DMS153 (cell line): ENCODE measurements at regions not wholly inside any gene's neighbourhood (a gene's known extent, or its start where the extent isn't known, plus 50 kb on each side); places are given as distances from the start of the nearest gene placed in this dataset.

Experiments used
- DNase-seq: peaks from one replicate; lab custom pipeline; 2025; lab: John Stamatoyannopoulos, UW

GRCh38 chr2:9082158-9082557, 78.7 kb upstream of the MBOAT2 start:
- DNase-seq, result no peak

- DNase-seq, result no peak
These were observed 78.3 kb upstream of the MBOAT2 start for GRCh38 chr2:9081750-9082149.

DNA sequence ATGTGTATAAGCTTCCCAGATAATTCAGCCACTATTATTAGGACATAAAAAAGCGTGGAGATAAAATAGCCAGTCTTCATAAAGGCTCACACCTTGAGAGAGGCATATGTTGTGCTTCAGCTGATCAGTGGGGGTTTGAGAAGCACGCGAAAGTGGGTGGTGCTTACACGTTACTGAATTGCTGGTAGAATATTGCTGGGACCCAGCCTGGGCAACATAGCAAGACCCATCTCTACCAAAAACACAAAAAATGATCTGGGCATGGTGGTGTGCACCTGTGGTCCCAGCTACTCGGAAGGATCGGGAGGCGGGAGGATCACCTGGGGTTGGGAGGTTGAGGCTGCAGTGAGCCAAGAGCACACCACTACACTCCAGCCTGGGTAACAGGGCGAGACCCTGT, 74.9 kb upstream of the MBOAT2 start:
- DNase-seq, result no peak

DNA sequence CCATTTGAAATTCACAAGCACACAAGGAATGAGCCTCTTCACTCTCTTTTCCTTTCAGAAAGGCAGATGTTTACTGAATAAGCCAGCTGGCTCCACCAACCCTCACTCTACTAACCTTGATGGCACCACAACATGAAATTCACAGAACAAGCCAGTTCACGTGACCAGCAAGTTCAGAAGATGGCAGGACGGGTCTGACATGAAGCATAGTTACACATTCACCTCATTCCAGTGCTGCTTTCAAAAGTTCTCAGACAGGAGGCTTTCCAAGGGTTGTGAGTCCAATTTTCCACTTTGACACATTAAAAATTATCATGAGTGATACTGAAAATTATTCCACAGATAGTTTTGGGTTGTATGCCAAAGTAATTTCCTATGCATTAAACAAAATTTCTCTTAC, 74.2 kb upstream of the MBOAT2 start:
- DNase-seq, result no peak

GRCh38 chr2:9076755-9077154, 73.3 kb upstream of the MBOAT2 start:
- DNase-seq, result no peak

- no peak for DNase-seq
These were observed 72.7 kb upstream of the MBOAT2 start for GRCh38 chr2:9076210-9076609.

- DNase-seq, result peak; percentile 69
These were observed 71.4 kb upstream of the MBOAT2 start for GRCh38 chr2:9074930-9075329.

DNA sequence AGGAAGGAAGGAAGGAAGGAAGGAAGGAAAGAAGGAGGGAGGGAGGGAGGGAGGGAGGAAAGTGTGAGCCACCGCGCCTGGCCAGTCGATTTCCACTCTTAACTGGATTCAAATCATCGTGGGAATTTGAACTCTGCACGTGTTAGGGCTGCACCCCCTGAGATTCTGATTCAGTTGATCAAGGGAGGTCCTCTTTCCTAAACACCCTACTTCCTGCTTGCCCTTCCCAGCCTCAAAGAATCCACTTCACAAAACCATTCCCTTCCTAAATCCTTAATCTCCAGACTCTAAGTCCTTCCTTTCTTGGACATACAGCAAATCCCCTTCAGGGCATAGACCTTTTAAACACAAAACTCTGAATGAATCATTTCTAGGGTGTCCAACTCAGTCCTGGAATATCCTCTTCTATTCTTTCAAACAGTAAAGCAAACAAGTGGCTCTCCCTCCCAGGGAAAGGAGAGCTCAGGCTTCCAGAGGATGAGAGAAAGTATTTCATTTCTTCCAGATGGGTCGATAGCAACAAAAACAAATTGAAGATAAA, 68.2 kb upstream of the MBOAT2 start:
- no peak for DNase-seq

GRCh38 chr2:9071032-9071431, 67.5 kb upstream of the MBOAT2 start:
- no peak for DNase-seq

- DNase-seq, result no peak
These were observed 66.1 kb upstream of the MBOAT2 start for GRCh38 chr2:9069543-9069942.

DNA sequence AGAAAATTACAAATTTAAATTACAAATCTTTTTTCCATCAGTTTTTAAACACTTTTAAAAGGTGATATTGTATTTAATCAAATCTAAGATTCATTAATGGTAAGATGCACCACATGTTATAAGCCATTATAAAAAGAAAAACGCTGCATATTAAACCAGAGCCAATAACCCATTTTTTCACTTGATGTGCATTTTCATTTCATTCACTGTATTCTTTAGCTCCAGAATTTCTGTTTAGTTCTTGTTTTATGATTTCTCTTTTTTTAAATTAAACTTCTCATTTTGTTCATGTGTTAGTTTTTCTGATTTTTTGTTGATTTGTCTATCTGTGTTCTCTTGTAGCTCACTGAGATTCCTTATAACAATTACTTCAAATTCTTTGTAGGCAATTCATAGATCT, 62.4 kb upstream of the MBOAT2 start:
- no peak for DNase-seq

DNA sequence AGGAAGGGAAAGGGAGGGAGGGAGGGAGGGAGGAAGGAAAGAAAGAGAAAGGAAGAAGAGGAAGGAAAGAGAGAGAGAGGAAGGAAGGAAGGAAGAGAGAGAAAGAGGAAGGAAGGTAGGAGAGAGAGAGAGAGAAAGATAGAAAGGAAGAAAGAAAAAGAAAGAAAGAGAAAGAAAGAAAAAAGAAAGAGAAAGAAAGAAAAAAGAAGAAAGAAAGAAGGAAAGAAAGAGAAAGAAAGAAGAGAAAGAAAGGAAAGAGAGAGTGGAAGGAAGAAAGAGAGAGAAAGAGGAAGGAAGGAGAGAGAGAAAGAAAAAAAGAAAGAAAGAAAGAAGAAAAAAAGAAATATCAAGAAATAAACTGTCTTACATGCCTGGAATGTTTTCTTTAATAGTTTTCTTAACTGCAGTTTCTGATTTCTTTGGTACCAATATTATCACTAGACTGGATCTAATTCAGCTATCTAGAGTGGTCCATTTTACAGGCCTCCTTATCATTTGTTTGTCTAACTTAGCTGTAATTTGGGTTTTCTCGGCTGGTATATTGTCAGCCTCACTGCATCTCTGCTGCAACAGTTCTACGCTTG, 59.6 kb upstream of the MBOAT2 start:
- no peak for DNase-seq

DNA sequence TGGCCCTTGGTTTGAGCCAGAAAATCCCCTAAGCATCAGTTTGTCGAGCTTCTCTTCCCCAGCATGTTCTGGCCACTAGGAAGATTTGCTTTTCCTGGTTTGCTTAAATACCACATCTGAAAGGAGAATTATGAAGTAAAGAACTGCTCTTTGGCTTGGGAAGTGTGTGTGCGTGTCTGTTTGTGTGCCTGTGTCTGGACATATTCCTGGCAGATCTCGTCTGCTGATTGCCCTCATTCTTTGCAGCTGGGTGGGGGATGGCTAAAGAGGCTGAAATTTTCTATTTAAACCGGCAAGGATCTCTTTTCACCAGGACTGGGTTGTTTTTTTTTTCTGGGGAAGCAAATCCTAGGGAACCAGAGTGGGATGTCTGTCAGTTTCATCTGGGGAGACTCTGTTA, 57.3 kb upstream of the MBOAT2 start:
- no peak for DNase-seq

GRCh38 chr2:9057939-9058761, 54.7 kb upstream of the MBOAT2 start:
- DNase-seq, result no peak

DNA sequence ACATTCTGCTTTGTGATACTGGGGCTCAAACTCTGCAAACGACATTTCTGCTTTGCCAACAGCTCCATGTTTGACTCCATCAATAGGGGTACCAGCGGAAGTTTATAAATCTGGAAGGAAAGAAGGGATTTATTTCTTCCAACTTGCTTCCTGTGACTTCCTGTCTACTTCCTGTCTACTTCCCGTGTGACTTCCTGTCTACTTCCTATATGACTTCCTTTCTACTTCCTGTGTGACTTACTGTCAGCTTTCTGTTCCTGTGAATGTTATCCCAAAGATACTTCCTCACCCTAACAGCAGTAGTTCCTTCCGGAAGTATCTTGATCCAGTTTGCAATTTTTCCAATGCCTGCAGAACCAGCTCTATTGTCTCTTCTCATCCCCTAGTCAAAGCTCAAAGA, 52.0 kb upstream of the MBOAT2 start:
- DNase-seq, result no peak

DNA sequence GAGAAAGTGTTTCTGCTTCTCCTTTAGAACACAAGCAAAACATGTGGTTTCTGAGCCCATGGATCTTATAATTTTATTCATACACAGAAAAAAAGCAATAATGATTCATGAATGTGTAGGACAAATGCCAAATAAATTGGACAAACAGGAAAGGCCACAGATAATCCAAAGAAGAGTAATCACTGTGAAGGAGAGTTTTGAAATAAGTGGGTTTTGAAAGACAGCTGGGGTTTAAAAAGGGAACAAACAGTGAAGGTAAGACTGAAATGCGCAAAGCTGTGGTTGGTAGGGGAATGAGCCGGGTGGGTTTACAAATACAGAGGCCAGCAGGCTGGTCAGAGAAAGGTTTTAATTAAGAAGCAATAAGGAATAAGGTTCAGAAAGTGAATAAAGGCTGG, 50.0 kb upstream of the MBOAT2 start:
- no peak for DNase-seq
